Right ventricle myocardium inferior (tissue), 1 donor: ENCODE measurements at regions not wholly inside any gene's neighbourhood (a gene's known extent, or its start where the extent isn't known, plus 50 kb on each side); places are given as distances from the start of the nearest gene placed in this dataset.
A peak's percentile ranks its signal among the peaks of the same experiment; 100 is the strongest.

Experiments used
- ATAC-seq: fragments of 200-7000 bp; cut with Tn5 transposase; one replicate; pipeline ENCODE4 v1.9.1; 2020; ENCODE audit warnings: mild to moderate bottlenecking, moderate library complexity
- DNase-seq: peaks from one replicate; pipeline ENCODE4 v3.0.0; 2021; ENCODE audit errors: missing footprints
- intact Hi-C: fragments of 100-400 bp; cut with DNase I; formaldehyde crosslinking; loops from one replicate; pipeline ENCODE4 v1.11.0; 2022
- donor health status: DM: no; HTN: yes; CAD: no; lungs with severe emphysema.

GRCh38 chr6:169034516-169035167, 219.0 kb downstream of the THBS2 start:
- intact Hi-C loops: no loop called here
- DNase-seq (no peak), ATAC-seq (no peak)

DNA sequence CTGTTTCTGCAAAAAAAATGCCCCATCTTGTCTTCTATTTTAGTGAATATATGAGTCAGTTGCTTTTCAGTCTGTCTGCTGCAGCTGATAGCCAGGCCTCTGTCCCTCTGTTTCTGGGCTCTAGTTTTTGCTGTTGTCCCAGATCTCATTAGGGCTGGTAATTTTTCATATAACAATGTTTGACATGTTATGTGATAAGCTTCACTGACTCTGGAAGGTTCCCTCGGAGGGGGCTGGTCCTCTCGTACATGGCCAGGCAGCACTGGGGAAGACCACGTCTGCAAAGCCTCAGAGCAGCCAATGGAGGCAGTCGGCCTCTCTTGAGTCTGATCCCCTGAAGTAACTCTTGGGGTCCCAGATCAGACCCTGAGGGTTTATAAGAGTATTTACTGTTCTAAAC, 223.8 kb downstream of the THBS2 start:
- ATAC-seq (no peak), DNase-seq (no peak)
- intact Hi-C loops: no loop called here

DNA sequence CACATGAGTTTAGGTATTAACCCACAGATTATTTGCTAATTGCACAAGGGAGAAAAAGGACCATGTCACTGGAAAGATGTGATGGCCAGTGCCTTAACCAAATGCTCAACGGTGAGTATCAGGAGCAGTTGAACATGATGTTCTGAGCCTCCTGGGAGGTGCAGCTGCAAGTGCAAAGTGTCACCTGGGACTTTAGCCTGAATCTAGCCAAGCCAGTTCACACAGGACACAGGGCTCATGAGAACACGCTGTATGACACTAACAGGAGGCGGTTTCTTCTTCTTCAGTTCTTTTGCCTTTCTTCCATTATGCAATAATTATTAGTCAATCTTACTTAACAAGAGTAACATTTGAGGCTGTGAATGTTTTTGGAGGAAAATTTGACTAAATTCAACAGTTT, 225.3 kb downstream of the THBS2 start:
- no peak for DNase-seq
- intact Hi-C loops: no loop called here
- ATAC-seq: no peak

DNA sequence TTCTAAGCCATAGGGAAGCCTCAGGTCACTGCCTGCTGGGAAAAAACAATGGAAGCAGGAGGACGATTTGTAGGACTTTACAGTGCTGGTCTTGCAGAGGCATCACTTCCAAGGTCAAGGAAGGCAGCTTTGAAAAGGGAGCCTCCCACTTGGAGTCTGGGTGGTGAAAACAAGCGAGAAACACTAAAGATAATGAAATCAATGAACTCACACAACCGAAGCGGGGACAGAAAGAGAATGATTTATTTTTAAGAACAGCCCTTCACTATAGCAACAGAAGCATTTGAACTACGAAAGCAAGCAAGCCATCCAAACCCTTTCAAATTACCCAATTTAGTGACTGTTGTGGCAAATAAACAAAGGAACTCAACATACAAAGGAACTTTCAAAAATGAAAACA, 227.5 kb downstream of the THBS2 start:
- DNase-seq: no peak
- ATAC-seq: no peak
- intact Hi-C loops: no loop called here

GRCh38 chr6:169024047-169024660, 229.5 kb downstream of the THBS2 start:
- DNase-seq (no peak), ATAC-seq (no peak)
- intact Hi-C loops: no loop called here

DNA sequence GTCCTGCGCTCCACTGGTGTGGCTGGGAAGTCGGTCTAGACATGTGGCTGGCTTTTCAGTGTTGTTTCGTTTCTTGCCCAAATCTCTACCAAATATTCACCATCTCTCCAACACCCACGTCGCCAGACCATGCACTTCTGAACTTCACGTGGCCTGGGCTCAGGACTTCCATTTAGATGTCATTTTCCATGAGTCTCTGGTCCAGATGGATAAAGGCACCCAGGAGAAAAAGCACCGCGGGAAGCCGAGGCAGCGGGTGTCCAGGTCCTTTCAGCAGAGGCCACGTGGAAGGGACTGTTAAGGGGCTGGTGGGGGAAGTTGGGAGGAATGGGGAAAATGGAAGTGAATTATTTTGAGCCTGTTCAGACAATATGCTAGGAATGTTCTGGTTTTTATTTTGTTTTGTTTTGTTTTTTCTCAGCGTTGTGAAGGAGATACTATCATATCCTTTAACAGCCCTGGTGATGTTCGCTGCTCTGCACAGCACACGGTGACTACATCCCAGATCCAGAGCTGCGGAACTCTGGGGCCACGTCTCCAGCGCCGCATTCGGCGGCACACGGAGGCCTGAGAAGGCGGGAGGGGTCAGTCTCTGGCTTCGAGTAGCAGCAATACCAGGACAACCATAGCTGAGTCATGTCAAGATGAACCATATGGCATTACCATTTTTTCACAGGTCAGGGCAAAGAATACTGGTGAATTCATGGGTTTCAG, 230.3 kb downstream of the THBS2 start:
- no peak for ATAC-seq
- no peak for DNase-seq
- intact Hi-C loops: no loop called here

DNA sequence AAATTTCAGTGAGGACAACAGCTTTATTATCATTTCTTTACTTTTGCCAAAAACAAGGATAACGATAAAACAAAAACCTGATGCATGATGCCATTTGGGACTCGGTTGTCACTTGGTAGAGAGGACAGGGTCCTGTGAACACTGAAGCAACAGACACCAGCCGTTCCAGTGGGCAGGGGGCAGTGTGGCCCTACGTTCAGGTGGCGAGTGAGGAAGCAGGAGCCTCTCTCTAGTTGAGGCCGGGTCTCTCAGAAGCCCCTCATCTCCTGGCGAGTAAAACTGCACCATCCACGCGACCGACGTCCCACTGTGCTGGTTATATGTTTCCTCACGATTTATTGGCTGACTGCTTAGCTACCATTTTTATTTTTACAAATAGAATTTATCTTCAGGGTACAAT, 231.6 kb downstream of the THBS2 start:
- ATAC-seq (no peak), DNase-seq (no peak)
- intact Hi-C loops: no loop called here

DNA sequence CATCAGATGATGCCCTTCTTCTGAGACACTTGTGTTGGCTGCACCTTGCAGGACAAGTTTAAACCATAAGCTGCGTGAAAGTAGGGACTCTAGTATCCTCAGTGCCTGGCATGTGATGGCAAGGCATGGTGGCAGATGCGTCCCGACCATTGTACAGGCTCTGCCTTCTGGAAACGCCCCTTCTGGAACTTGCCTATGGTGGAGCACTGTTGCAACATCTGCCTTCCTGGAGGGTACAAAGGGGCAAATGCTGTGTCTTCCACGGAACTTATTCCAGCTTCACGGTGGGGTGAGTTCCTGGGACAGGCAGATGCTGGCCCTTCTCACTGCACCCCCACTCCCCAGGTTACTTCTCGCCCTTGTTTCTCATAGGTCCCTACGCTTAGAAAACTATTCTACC, 232.8 kb downstream of the THBS2 start:
- ATAC-seq (no peak), DNase-seq (no peak)
- intact Hi-C loops: no loop called here

DNA sequence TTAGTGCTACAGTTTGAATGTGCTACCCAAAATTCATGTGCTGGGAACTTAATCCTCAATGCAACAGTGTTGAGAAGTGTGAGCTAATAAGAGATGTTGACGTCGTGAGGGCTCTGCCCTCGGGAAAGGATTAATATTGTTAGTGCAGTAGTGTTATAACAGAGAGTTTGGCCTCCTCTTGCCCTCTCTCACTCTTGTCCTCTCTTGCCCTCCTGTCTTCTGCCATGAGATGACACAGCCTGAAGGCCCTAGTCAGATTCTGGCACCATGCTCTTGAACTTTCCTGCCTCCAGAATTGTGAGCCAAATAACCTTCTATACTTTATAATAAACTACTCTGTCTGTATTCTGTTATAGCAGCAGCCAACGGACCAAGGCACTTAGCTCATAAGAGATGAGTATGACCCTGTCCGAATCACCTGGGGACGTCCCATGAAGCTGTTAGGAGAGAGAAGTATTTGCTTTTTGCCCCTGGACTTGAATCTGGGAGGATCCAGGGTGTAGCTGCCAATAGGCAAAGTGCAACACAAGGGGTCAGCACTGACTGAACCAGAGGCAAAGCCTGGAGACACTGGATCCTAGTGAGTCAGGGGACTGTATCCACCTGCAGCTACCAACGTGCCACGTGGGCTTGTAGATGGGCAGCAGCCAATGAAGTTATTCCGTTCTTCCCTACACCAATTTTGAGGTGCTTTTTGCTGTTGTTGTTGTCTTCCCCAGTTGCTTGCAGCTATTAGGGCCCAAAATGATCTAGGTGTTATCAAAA, 233.7 kb downstream of the THBS2 start:
- no peak for DNase-seq
- ATAC-seq: peak; percentile 34
- intact Hi-C loops: no loop called here

DNA sequence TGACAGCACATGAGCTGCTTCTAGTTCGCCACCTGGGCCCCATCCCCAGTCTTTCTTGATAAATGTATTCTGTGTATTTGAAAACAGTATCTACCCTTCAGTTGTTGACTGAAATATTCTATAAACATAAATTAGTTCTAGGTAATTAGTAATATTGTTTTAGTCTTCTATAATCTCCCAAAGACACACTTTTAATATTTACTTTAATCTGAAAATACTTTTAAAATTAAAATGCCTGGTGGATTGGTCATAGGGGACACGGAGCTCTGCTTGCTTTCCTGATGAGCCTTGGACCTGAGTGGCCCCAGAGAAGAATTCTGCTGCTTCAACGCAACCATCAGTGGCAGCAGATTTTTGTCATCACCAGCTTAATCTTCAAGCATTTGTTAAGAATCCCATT, 234.5 kb downstream of the THBS2 start:
- no peak for ATAC-seq
- intact Hi-C loops: no loop called here

GRCh38 chr6:169016758-169017157, 236.9 kb downstream of the THBS2 start:
- ATAC-seq (no peak), DNase-seq (no peak)
- intact Hi-C loops: no loop called here

More for the DNA sequence above, 234.5 kb downstream of the THBS2 start:
- DNase-seq: no peak

- ATAC-seq: no peak
- intact Hi-C loops: no loop called here
Measured at GRCh38 chr6:169014211-169015197, 239.1 kb downstream of the THBS2 start.

DNA sequence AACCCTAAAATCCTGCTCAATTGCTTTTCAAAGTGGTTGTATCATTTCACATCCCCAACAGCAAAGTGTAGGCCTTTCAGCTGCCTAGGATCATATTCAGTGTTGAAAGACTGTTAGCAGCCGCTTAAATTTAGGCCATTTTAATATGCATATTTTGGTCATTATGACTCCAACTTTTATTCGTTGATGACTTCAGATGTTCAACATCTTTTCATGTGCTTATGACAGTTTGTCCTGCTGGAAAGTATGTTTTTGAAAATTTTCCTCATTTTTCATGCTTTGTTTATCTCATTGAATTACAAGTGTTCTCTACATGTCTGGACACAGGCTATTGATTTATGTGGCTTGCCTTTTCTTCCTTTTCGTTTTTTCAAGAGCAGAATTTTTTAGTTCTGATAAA, 244.0 kb downstream of the THBS2 start:
- no peak for DNase-seq
- ATAC-seq: no peak
- intact Hi-C loops: no loop called here

More at GRCh38 chr6:169014211-169015197, 239.1 kb downstream of the THBS2 start:
- no peak for DNase-seq

- intact Hi-C loops: no loop called here
Measured at GRCh38 chr6:169008641-169009257, 244.9 kb downstream of the THBS2 start.

DNA sequence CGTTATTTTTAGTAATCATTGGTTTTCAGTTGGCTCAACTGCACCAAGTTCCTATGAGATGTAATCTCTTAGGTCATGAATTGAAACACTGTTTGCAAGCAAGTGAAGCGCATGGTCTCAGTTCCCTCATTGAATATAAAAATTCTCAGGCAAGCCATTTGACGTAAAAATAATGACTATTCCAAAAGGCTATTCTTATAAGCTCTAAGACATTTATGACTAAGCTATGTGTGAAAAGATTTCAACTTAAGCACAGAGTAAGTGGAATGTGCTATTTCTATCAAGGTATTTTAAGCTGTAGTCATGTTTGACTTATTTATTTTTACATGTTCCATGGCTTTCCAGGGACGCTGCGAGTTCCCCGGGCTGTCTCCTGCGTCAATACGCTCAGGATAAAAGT, 248.5 kb downstream of the THBS2 start:
- no peak for ATAC-seq
- no peak for DNase-seq
- intact Hi-C loops: no loop called here

More at GRCh38 chr6:169008641-169009257, 244.9 kb downstream of the THBS2 start:
- DNase-seq (no peak), ATAC-seq (no peak)

- ATAC-seq: no peak
Measured at GRCh38 chr6:169000022-169000421, 253.6 kb downstream of the THBS2 start.

DNA sequence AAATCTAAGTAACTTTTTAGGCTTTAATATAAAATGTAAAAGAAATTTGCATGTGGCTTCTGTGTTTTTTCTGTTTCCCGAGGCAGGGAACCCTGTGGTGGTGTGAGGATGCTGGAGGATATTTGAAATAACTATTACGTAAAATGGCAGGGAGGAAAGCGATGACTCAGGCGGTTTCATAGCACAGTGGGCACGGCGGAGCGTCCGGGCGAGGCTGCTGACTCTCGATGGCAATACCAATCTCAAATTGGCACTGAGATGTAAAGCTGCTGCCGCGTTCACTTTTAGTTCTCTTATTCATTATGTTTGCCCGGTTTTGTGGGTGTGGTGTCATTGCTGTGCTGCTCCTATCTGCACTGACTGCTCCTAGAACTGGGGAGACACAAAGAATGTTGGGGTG, 254.3 kb downstream of the THBS2 start:
- intact Hi-C loops: no loop called here
- ATAC-seq (no peak), DNase-seq (no peak)

More at GRCh38 chr6:169000022-169000421, 253.6 kb downstream of the THBS2 start:
- intact Hi-C loops: no loop called here
- DNase-seq: no peak

DNA sequence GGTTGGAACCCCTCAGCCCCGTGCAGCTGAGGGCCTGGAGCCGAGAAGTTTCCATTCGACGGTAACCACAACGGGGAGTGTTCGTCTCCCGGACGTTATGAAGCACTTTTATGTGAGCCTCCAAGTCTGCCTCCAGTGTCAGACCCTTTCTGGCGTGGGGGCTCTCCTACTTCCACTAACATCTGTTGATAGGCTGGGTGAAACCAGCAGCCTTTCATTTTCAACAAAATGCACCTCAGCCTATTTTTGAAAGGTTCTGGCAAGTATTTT, 257.4 kb downstream of the THBS2 start:
- ATAC-seq: no peak
- intact Hi-C loops: no loop called here
- no peak for DNase-seq
